ACC112 (cell line): ENCODE measurements at regions not wholly inside any gene's neighbourhood (a gene's known extent, or its start where the extent isn't known, plus 50 kb on each side); places are given as distances from the start of the nearest gene placed in this dataset.
A peak's percentile ranks its signal among the peaks of the same experiment; 100 is the strongest.
"Not testable (repeated sequence)": the region's sequence is repeated elsewhere in the genome, so short reads cannot be mapped to it uniquely, and the experiment has no call there.

Source experiments
- H2AFZ ChIP-seq: fragments of 200-600 bp; sonication (generic); one replicate; pipeline ENCODE4 v1.6.0; 2017; ENCODE audit warnings: antibody characterized with exemption, low read length; ENCODE audit not compliant: unreplicated experiment
- H3K27ac ChIP-seq: fragments of 200-600 bp; sonication (generic); 2 replicates; pipeline ENCODE4 v1.5.1; 2014; ENCODE audit warnings: low read depth, mild to moderate bottlenecking, antibody characterized with exemption, low read length, moderate library complexity
- H3K27me3 ChIP-seq: fragments of 200-600 bp; sonication (generic); 2 replicates; pipeline ENCODE4 v1.6.1; 2014; ENCODE audit warnings: mild to moderate bottlenecking, antibody characterized with exemption, low read length, moderate library complexity, mixed read lengths; ENCODE audit not compliant: insufficient read depth
- H3K36me3 ChIP-seq: fragments of 200-600 bp; sonication (generic); 2 replicates; pipeline ENCODE4 v1.6.1; 2016; ENCODE audit warnings: mild to moderate bottlenecking, antibody characterized with exemption, low read length, moderate library complexity, mixed read lengths; ENCODE audit not compliant: insufficient read depth
- H3K4me1 ChIP-seq: fragments of 200-600 bp; sonication (generic); one replicate; pipeline ENCODE4 v1.6.1; 2016; ENCODE audit warnings: low read length, mixed read lengths; ENCODE audit not compliant: insufficient read depth, unreplicated experiment, control insufficient read depth
- H3K4me3 ChIP-seq: fragments of 200-600 bp; sonication (generic); 2 replicates; pipeline ENCODE4 v1.5.1; 2014; ENCODE audit warnings: mild to moderate bottlenecking, low read depth, low read length
- H3K79me2 ChIP-seq: fragments of 200-600 bp; sonication (generic); one replicate; pipeline ENCODE4 v1.6.0; 2016; ENCODE audit warnings: low read length; ENCODE audit not compliant: control insufficient read depth, unreplicated experiment, insufficient read depth

DNA sequence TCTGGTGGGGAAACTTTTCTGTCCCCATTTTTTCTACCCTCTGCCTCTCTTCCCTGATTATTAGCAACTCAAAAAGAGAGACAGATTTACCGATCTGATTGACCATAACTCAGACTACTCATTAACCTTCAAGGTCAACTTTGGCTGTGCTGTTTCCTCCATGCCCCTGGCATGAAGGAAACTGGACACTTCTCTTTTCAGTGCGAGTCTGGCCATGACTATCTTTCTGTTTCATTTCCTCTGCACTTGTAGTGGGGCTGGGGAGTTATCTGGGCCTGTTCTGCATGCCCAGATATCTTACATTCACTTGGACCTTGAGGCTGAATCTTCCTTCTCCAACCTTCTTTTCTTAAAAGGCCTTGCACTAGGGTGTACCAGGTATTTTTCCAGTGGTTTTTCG lies 76.9 kb upstream of the SLCO2A1 start:
- Histone ChIP-seq H3K27me3 (no peaks in the 10 kb centered on the region), H3K27ac (no peak overlapping the region), H3K4me1 (peaks cover 4% of the 10 kb centered on the region), H2AFZ (no peak overlapping the region), H3K4me3 (no peak overlapping the region), H3K79me2 (no peaks in the 10 kb centered on the region), H3K36me3 (no peaks in the 10 kb centered on the region)

DNA sequence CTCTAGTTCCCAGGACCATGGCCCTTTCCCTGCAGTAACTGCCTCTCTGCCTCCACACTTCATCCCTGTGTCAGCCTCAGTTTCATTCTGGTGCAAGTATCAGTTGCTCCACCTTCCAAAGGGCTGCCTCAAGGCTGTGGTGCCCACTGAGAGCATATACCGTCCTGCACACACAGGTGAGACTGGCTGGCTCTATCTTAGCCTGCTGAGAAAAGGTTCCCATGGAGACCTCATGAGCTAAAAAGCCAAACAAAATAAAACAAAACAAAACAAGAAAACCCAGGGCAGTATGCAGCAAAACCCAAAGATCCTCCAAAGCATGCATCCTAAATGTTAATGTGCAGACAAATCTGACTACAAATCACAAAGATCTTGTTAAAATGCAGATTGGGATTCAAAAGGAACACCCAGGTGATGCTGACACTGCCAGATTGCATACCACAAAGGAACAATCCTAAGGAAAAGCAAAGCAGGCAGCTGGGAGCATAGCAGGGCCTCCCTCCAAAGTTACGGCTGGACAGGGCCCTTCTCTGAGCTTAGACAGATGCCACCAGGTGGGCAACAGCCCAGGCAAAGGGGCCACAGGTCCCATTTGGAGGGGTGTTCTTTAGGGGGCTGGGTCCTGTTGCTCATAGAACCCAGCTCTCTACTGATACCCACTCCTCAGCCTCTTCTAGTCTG lies 76.3 kb upstream of the SLCO2A1 start:
- no peaks in the 10 kb centered on the region for H3K79me2 ChIP-seq
- no peak overlapping the region for H3K4me3 ChIP-seq
- H3K27ac ChIP-seq, result no peak overlapping the region
- no peaks in the 10 kb centered on the region for H3K36me3 ChIP-seq
- H2AFZ ChIP-seq, result no peak overlapping the region
- peaks cover 4% of the 10 kb centered on the region for H3K4me1 ChIP-seq
- no peaks in the 10 kb centered on the region for H3K27me3 ChIP-seq

DNA sequence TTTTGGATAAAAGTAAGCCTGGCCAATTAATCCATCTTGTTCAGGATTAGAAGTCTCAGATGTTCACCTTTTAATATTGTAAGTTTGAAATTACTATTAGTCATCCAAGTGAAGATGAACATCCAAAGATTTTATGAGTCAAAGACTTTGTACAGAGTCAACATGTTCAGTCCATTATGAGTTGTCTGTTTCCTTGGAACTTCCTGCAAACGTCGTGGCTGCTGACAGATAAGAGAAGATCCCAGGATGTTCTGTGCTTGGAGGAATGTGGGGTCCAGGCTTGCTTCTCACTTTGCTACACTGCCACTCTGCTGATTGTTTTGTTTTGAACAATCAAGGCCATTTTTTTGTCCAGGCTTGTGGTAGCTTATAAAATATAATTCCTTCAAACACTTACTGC lies 74.3 kb upstream of the SLCO2A1 start:
- Histone ChIP-seq H3K27me3 (no peaks in the 10 kb centered on the region), H3K79me2 (no peaks in the 10 kb centered on the region), H2AFZ (no peak overlapping the region), H3K4me3 (no peak overlapping the region), H3K36me3 (no peaks in the 10 kb centered on the region), H3K27ac (no peak overlapping the region), H3K4me1 (peaks cover 4% of the 10 kb centered on the region)

GRCh38 chr3:134103470-134103869 lies 73.7 kb upstream of the SLCO2A1 start:
- Histone ChIP-seq H3K4me3 (no peak overlapping the region), H3K79me2 (no peaks in the 10 kb centered on the region), H3K27ac (no peak overlapping the region), H3K27me3 (no peaks in the 10 kb centered on the region), H3K36me3 (no peaks in the 10 kb centered on the region), H3K4me1 (peaks cover 4% of the 10 kb centered on the region), H2AFZ (no peak overlapping the region)

DNA sequence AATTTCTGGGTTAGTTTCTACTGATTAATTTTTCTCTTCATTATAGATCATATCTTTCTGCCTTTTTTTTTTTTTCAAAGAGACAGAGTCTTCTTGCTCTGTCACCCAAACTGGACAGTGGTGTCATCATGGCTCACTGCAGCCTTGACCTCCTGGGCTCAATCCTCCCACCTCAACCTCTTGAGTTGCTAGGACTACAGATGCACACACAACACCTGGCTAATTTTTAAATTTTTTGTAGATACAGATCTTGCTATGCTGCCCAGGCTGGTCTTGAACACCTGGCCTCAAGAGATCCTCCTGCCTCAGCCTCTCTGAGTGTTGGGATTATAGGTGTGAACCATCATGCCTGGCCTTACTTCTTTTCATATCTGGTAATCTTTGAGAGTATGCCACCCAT lies 73.3 kb upstream of the SLCO2A1 start:
- no peaks in the 10 kb centered on the region for H3K36me3 ChIP-seq
- no peaks in the 10 kb centered on the region for H3K27me3 ChIP-seq
- no peak overlapping the region for H3K27ac ChIP-seq
- H3K4me1 ChIP-seq, result peaks cover 4% of the 10 kb centered on the region
- no peak overlapping the region for H2AFZ ChIP-seq
- no peaks in the 10 kb centered on the region for H3K79me2 ChIP-seq
- H3K4me3 ChIP-seq, result no peak overlapping the region

DNA sequence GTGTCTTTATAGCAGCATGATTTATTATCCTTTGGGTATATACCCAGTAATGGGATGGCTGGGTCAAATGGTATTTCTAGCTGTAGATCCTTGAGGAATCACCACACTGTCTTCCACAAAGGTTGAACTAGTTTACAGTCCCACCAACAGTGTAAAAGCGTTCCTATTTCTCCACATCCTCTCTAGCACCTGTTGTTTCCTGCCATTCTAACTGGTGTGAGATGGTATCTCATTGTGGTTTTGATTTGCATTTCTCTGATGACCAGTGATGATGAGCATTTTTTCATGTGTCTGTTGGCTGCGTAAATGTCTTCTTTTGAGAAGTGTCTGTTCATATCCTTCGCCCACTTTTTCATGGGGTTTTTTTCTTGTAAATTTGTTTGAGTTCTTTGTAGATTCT lies 66.5 kb upstream of the SLCO2A1 start:
- H3K27ac ChIP-seq, H2AFZ ChIP-seq, H3K27me3 ChIP-seq, H3K36me3 ChIP-seq, H3K4me3 ChIP-seq, H3K4me1 ChIP-seq, H3K79me2 ChIP-seq: not testable (repeated sequence)

DNA sequence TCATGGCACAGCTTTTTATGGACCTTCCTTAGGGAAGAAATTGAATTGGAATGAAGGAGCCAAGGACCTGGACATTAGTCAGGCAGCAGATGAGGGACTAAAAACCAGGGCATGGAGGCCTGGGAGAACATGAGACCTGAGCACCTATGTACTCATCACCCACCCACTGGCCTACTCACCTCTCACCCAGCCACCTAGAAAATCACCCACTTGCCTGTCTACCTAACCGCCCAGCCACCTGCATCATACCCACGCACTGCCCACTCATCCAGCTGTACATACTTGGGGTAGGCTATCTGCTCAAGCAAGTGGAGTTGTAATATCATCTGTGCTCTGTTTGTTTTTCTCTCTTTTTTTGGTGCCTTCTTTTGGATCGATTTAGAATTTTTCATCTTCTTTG lies 65.3 kb upstream of the SLCO2A1 start:
- Histone ChIP-seq H3K27me3 (no peaks in the 10 kb centered on the region), H3K36me3 (no peaks in the 10 kb centered on the region), H2AFZ (no peak overlapping the region), H3K4me3 (no peak overlapping the region), H3K4me1 (no peaks in the 10 kb centered on the region), H3K27ac (no peak overlapping the region), H3K79me2 (no peaks in the 10 kb centered on the region)

GRCh38 chr3:134094491-134094890 lies 64.8 kb upstream of the SLCO2A1 start:
- no peaks in the 10 kb centered on the region for H3K79me2 ChIP-seq
- H3K4me1 ChIP-seq, result no peaks in the 10 kb centered on the region
- no peaks in the 10 kb centered on the region for H3K36me3 ChIP-seq
- no peak overlapping the region for H3K4me3 ChIP-seq
- no peak overlapping the region for H3K27ac ChIP-seq
- no peak overlapping the region for H2AFZ ChIP-seq
- no peaks in the 10 kb centered on the region for H3K27me3 ChIP-seq

DNA sequence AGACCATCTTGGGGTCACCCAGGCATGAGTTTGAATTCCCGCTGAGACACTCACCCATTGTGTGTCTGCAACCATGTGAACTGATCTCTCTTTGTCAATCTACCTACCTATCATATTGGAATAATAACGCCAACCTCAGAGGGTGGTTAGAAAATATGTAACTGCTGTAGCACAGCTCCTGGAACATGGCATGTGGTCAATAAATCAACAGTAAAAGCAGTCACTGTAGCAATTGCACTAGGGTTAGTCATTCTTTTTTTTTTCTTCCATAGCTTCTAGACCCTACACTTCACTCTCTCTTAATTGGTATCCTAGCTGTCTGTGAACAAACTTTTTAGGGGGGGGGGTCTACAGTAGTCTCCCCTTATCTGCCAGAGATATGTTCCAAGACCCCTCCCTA lies 64.2 kb upstream of the SLCO2A1 start:
- H3K4me3 ChIP-seq, result no peak overlapping the region
- H3K27ac ChIP-seq, result no peak overlapping the region
- H3K79me2 ChIP-seq, result no peaks in the 10 kb centered on the region
- H3K36me3 ChIP-seq, result no peaks in the 10 kb centered on the region
- H2AFZ ChIP-seq, result no peak overlapping the region
- H3K27me3 ChIP-seq, result no peaks in the 10 kb centered on the region
- H3K4me1 ChIP-seq, result no peaks in the 10 kb centered on the region

DNA sequence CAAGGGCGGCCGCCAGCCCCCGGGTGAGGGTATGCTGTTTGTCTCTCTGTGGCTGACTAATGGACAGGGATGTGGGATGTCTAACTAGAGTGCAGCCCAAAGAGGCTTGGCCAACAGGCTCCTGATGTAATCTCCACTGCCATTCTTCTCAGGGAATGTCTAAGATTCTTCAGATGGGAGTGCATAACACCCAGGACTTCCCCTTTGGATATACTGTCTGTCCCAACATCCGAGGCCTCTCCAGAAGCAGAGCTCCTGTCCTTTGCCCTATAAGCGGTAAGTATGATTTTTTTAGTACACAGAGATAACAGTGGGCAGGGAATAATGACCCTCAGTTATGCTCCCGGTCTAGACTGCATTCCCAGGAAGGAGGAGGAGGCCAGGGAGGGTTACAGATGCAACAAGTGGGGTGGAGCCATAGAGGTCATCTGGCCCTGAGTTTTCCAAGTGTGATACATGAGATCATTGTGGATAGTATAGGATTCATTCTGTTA lies 62.5 kb upstream of the SLCO2A1 start:
- H2AFZ ChIP-seq, result no peak overlapping the region
- no peak overlapping the region for H3K27ac ChIP-seq

GRCh38 chr3:134090031-134090430 lies 60.3 kb upstream of the SLCO2A1 start:
- Histone ChIP-seq H3K4me3 (no peak overlapping the region), H2AFZ (peak overlapping the region; percentile 6), H3K79me2 (no peaks in the 10 kb centered on the region), H3K36me3 (no peaks in the 10 kb centered on the region), H3K4me1 (no peaks in the 10 kb centered on the region), H3K27me3 (no peaks in the 10 kb centered on the region), H3K27ac (peak overlapping the region; percentile 32; the same call in 1 of the 2 replicates)

More for the DNA sequence above, 62.5 kb upstream of the SLCO2A1 start:
- H3K4me3 ChIP-seq, result no peak overlapping the region
- H3K79me2 ChIP-seq, result no peaks in the 10 kb centered on the region
- no peaks in the 10 kb centered on the region for H3K36me3 ChIP-seq
- no peaks in the 10 kb centered on the region for H3K27me3 ChIP-seq
- no peaks in the 10 kb centered on the region for H3K4me1 ChIP-seq
